Neural progenitor cell (in vitro differentiated cells): ENCODE measurements at regions not wholly inside any gene's neighbourhood (a gene's known extent, or its start where the extent isn't known, plus 50 kb on each side); places are given as distances from the start of the nearest gene placed in this dataset.
A peak's percentile ranks its signal among the peaks of the same experiment; 100 is the strongest.

Source experiments
- DNase-seq: peaks from one replicate; pipeline ENCODE4 v3.0.0-alpha.2; 2016; ENCODE audit warnings: low spot score
- H2AFZ ChIP-seq: fragments of 200-600 bp; sonication (generic); replicated peaks from 2 replicates; pipeline ENCODE4 v1.6.1; 2016; ENCODE audit warnings: antibody characterized with exemption
- H3F3A ChIP-seq: fragments of 200-600 bp; sonication (generic); 2 replicates; pipeline ENCODE4 v1.6.1; 2016; ENCODE audit warnings: antibody characterized with exemption, low read depth
- H3K27ac ChIP-seq: fragments of 200-600 bp; sonication (generic); 2 replicates; pipeline ENCODE4 v1.5.1; 2016; ENCODE audit warnings: mild to moderate bottlenecking
- H3K27me3 ChIP-seq: fragments of 200-600 bp; sonication (generic); 2 replicates; pipeline ENCODE4 v1.6.1; 2016; ENCODE audit warnings: mild to moderate bottlenecking, moderate library complexity
- H3K36me3 ChIP-seq: fragments of 200-600 bp; sonication (generic); 2 replicates; pipeline ENCODE4 v1.5.1; 2016
- H3K4me1 ChIP-seq: fragments of 200-600 bp; sonication (generic); 2 replicates; pipeline ENCODE4 v1.6.1; 2016; ENCODE audit warnings: mixed run types
- H3K4me2 ChIP-seq: fragments of 200-600 bp; sonication (generic); 2 replicates; pipeline ENCODE4 v1.6.1; 2016
- H3K4me3 ChIP-seq: fragments of 200-600 bp; sonication (generic); 2 replicates; pipeline ENCODE4 v1.5.1; 2016
- H3K79me2 ChIP-seq: fragments of 200-600 bp; sonication (generic); 2 replicates; pipeline ENCODE4 v1.6.1; 2016; ENCODE audit warnings: low read depth
- H3K9ac ChIP-seq: fragments of 200-600 bp; sonication (generic); 2 replicates; pipeline ENCODE4 v1.6.1; 2016
- H3K9me3 ChIP-seq: fragments of 200-600 bp; sonication (generic); 2 replicates; pipeline ENCODE4 v1.5.1; 2016; ENCODE audit warnings: low read depth
- H4K20me1 ChIP-seq: fragments of 200-600 bp; sonication (generic); 2 replicates; pipeline ENCODE4 v1.6.1; 2016; ENCODE audit warnings: low read depth
- H3K27ac Mint-ChIP-seq: 3 replicates; pipeline ENCODE4 v1.8.0; 2021; ENCODE audit warnings: mixed read lengths
- H3K27me3 Mint-ChIP-seq: 2 replicates; pipeline ENCODE4 v1.8.0; 2022; ENCODE audit warnings: low read depth, mild to moderate bottlenecking, inconsistent platforms, moderate library complexity, mixed read lengths; ENCODE audit not compliant: insufficient read depth
- H3K36me3 Mint-ChIP-seq: 3 replicates; pipeline ENCODE4 v1.8.0; 2021; ENCODE audit warnings: mixed read lengths
- H3K4me1 Mint-ChIP-seq: 3 replicates; pipeline ENCODE4 v1.8.0; 2021; ENCODE audit warnings: mixed read lengths
- H3K4me3 Mint-ChIP-seq: 3 replicates; pipeline ENCODE4 v1.8.0; 2021; ENCODE audit warnings: mild to moderate bottlenecking, moderate library complexity, mixed read lengths
- H3K9me3 Mint-ChIP-seq: 3 replicates; pipeline ENCODE4 v1.8.0; 2020; ENCODE audit warnings: mixed read lengths
- EZH2 ChIP-seq: fragments of 200-600 bp; sonication (generic); IDR thresholded peaks from 2 replicates; pipeline ENCODE4 v1.6.1; 2017; ENCODE audit warnings: antibody characterized with exemption, mild to moderate bottlenecking, moderate library complexity
- EZH2phosphoT487 ChIP-seq: fragments of 200-600 bp; sonication (generic); IDR thresholded peaks from 2 replicates; pipeline ENCODE4 v1.6.1; 2017; ENCODE audit warnings: antibody characterized with exemption
- TF ChIP-seq, protein P1 (sequence below): fragments of 200-600 bp; sonication (generic); IDR thresholded peaks from 2 replicates; pipeline ENCODE4 v1.5.1; 2017; ENCODE audit warnings: antibody characterized with exemption, mild to moderate bottlenecking

DNA sequence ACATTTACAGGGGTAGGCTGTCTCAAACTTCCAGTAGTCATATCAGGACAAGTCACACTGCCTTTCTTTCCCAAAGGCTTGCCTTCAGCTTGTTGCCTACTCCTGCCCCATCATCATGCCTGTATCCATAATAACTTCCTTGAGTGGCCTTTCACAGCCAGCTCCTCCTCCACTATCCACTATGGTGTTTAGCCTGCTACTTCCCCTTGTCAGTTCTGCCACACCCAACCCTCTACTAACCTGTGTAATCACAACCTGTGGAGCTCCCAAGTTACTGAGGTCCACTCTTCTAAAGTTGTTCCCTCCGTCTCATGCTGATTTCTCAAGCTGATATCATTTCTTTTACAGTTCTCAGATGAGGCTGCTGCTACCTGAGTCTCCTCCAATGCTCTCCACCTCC is 159.9 kb downstream of the BMP4 start:
- no peak overlapping the region for H3K27ac ChIP-seq
- H3K36me3 ChIP-seq = no peaks in the 10 kb centered on the region
- H3K9me3 ChIP-seq = no peaks in the 10 kb centered on the region
- H3F3A ChIP-seq = no peaks in the 10 kb centered on the region
- Mint-ChIP-seq H3K27ac (no peak overlapping the region), H3K4me3 (no peak overlapping the region), H3K36me3 (no peaks in the 10 kb centered on the region), H3K9me3 (peaks cover 3% of the 10 kb centered on the region), H3K27me3 (no peaks in the 10 kb centered on the region), H3K4me1 (peaks cover 2% of the 10 kb centered on the region)
- H2AFZ ChIP-seq = no peak overlapping the region
- H3K4me3 ChIP-seq = no peak overlapping the region
- H3K4me2 ChIP-seq = no peak overlapping the region
- H3K4me1 ChIP-seq = peaks cover 9% of the 10 kb centered on the region
- H3K9ac ChIP-seq = no peak overlapping the region
- H4K20me1 ChIP-seq = no peaks in the 10 kb centered on the region
- TF ChIP-seq EZH2 (no peak), EZH2phosphoT487 (no peak)
- TF ChIP-seq, protein P1, sequence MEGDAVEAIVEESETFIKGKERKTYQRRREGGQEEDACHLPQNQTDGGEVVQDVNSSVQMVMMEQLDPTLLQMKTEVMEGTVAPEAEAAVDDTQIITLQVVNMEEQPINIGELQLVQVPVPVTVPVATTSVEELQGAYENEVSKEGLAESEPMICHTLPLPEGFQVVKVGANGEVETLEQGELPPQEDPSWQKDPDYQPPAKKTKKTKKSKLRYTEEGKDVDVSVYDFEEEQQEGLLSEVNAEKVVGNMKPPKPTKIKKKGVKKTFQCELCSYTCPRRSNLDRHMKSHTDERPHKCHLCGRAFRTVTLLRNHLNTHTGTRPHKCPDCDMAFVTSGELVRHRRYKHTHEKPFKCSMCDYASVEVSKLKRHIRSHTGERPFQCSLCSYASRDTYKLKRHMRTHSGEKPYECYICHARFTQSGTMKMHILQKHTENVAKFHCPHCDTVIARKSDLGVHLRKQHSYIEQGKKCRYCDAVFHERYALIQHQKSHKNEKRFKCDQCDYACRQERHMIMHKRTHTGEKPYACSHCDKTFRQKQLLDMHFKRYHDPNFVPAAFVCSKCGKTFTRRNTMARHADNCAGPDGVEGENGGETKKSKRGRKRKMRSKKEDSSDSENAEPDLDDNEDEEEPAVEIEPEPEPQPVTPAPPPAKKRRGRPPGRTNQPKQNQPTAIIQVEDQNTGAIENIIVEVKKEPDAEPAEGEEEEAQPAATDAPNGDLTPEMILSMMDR = no peak
- DNase-seq = no peak
- H3K79me2 ChIP-seq = no peaks in the 10 kb centered on the region
- no peaks in the 10 kb centered on the region for H3K27me3 ChIP-seq

DNA sequence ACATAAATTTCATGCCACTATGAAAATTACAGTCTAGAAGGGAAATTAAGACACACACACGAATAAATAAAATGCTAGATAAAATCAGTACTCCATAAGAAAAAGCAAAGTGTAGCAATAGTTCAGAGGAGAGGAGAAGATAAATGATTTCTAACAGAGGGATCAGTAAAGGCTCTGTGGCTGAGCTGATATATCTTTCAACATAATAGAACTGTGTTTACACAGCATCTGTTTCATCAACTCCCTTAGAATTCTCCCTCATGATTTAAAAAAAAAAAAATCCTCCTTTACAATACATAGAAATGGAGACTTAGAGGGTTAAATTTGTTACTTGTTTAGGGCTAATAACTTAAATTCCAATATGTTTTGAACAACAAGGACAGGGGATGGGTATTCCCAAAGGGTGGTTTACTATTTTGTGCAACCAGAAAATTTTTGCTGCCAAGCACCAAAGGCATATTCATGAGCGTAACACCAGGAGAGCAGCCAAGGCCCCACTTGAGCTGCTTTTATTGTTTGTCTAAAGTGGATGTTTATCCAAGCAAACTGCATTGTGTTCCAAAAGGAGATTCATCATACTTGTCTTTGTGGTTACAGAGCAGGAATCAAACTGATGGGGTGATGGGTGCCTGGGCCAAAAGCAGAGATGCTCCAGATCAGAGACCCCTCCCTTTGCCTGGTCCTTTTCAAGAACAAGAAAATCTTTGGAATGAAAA is 162.7 kb downstream of the BMP4 start:
- H3K27me3 Mint-ChIP-seq = no peaks in the 10 kb centered on the region
- no peaks in the 10 kb centered on the region for H4K20me1 ChIP-seq
- peaks cover 9% of the 10 kb centered on the region for H3K4me1 ChIP-seq
- no peaks in the 10 kb centered on the region for H3K27me3 ChIP-seq
- no peaks in the 10 kb centered on the region for H3K36me3 ChIP-seq
- no peak overlapping the region for H3K9ac ChIP-seq
- H3K36me3 Mint-ChIP-seq = no peaks in the 10 kb centered on the region
- no peaks in the 10 kb centered on the region for H3F3A ChIP-seq
- no peaks in the 10 kb centered on the region for H3K79me2 ChIP-seq
- DNase-seq = no peak
- H3K4me3 ChIP-seq = no peak overlapping the region
- H3K9me3 ChIP-seq = no peaks in the 10 kb centered on the region
- TF ChIP-seq EZH2 = no peak
- TF ChIP-seq EZH2phosphoT487 = no peak
- TF ChIP-seq, protein P1 = no peak
- no peak overlapping the region for H3K4me2 ChIP-seq
- H2AFZ ChIP-seq = peak overlapping the region; percentile 65
- no peak overlapping the region for H3K4me3 Mint-ChIP-seq
- no peak overlapping the region for H3K27ac Mint-ChIP-seq
- peaks cover 2% of the 10 kb centered on the region for H3K4me1 Mint-ChIP-seq
- H3K9me3 Mint-ChIP-seq = no peaks in the 10 kb centered on the region
- H3K27ac ChIP-seq = no peak overlapping the region

DNA sequence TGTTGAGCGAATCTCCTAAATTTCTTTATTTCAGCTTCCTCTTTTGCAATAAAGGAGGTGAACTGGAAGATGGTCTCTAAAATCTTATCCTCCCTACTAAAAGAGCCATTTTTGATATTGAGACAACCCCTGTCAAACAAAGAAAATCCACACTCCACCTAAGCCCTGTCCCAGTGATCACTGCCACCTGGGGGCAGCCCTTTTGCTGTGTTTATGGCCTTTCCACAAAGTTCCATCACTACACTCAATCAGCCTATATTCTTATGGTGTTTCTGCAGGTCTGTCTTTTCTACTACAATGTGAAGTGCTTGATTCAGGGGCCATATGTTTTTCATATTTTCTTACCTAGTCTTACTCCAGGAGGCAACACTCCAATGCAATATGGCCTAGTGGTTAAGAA is 163.7 kb downstream of the BMP4 start:
- Histone ChIP-seq H3F3A (no peaks in the 10 kb centered on the region), H3K4me1 (peaks cover 9% of the 10 kb centered on the region), H4K20me1 (no peaks in the 10 kb centered on the region), H2AFZ (no peak overlapping the region), H3K4me2 (no peak overlapping the region), H3K9ac (no peak overlapping the region), H3K27ac (no peak overlapping the region), H3K4me3 (no peak overlapping the region), H3K9me3 (no peaks in the 10 kb centered on the region), H3K36me3 (no peaks in the 10 kb centered on the region), H3K27me3 (no peaks in the 10 kb centered on the region), H3K79me2 (no peaks in the 10 kb centered on the region)
- TF ChIP-seq, protein P1 = peak; percentile 19
- TF ChIP-seq EZH2phosphoT487 (no peak), EZH2 (no peak)
- peaks cover 2% of the 10 kb centered on the region for H3K4me1 Mint-ChIP-seq
- no peaks in the 10 kb centered on the region for H3K36me3 Mint-ChIP-seq
- H3K9me3 Mint-ChIP-seq = no peaks in the 10 kb centered on the region
- peak; percentile 8 for DNase-seq
- no peaks in the 10 kb centered on the region for H3K27me3 Mint-ChIP-seq
- no peak overlapping the region for H3K4me3 Mint-ChIP-seq
- no peak overlapping the region for H3K27ac Mint-ChIP-seq
